NCI-H460 (cell line): ENCODE measurements at regions not wholly inside any gene's neighbourhood (a gene's known extent, or its start where the extent isn't known, plus 50 kb on each side); places are given as distances from the start of the nearest gene placed in this dataset.
"Not testable (repeated sequence)": the region's sequence is repeated elsewhere in the genome, so short reads cannot be mapped to it uniquely, and the experiment has no call there.

Experiments used
- DNase-seq: peaks from one replicate; pipeline ENCODE4 v3.0.0-alpha.2; 2016; ENCODE audit warnings: low read depth; ENCODE audit errors: extremely low read depth

DNA sequence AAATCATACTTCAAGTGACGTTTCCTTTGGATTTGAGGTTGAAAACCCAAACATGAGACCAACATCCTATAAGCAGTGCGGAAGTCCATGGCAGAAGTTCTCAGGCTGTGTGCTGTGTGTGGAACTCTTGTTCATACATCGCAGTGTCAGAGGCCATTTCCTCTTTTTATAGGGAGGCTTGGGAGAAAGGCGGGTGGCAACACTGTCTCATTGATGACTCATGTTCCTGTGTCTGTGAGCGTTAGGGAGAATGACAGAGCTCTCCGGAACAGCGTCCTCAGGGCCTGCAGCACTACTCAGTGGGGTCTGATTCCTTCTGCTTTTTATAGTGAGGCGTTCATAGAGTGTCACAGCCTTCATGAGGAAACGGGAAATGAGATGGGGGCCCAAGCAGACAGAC lies 98.8 kb upstream of the BASP1 start:
- DNase-seq = peak; percentile 84

DNA sequence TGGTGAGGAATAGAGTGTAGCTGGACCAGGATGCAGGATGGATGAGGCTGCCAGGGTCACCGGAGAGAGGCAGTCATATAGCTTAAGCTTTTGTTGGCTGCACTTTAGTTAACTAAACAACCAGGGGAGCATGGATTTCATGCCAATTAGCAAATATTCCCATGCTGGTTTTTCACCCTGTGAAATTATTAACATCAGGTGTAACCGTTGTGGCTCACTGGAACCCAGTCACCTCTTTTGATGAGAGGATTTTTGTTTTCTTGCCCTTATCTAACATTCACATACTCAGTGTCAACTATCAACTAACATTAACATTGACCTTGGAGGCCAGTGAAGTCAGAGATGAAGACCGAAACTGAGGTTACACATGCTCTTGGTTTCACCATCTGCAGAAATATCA lies 97.2 kb upstream of the BASP1 start:
- no peak for DNase-seq

DNA sequence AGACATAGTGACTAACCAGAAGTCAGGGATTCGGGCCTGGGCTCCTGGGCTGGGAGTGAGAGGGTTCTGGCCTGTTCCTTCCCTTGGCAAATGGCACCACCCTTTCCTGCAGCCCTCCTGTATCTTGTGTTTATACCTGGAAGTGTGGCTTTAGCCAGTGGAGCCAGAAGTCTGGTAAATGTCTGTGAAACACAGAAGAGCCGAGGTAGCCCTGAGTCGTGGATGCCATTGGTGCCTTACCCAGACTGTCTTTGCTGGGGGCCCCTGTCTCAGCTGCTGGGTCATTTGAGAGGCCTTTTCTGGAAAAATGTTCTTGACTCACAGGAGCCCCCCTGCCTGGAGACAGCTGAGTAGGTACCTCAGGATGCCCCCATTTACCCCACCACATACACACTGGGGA lies 95.7 kb upstream of the BASP1 start:
- DNase-seq = no peak

DNA sequence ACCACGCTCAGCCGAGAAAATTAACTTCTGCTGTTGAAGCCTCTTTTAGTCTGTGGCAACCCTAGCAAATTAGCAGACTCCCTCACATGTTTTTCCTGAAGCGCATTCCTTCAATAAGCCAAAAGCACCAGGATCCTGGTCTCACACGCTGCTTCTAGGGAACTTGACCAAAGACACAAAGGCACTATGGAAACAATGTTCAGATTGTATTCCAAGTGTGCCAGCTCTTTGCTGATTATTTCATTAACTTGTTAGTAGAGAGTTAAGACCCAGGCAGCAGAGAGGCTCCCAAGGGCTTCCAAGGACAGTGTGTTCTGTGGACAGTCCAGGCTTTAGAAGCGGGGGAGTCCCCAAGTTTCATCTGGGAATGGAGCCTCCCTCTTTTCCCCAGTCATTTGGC lies 94.4 kb upstream of the BASP1 start:
- DNase-seq = no peak

DNA sequence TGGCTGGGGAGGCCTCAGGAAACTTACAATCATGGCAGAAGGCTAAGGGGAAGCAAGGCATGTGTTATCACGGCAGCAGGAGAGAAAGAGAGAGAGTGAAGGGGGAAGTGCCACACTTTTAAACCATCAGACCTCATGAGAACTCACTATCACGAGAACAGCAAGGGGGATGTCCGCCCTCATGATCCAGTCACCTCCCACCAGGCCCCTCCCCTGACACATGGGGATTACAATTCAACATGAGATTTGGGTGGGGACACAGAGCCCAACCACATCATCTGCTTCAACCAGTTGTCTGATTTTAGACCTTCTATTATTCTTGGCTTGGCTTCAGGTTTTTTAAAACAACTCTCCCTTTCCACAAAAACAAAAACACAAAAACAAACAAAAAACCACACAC lies 93.7 kb upstream of the BASP1 start:
- not testable (repeated sequence) for DNase-seq

DNA sequence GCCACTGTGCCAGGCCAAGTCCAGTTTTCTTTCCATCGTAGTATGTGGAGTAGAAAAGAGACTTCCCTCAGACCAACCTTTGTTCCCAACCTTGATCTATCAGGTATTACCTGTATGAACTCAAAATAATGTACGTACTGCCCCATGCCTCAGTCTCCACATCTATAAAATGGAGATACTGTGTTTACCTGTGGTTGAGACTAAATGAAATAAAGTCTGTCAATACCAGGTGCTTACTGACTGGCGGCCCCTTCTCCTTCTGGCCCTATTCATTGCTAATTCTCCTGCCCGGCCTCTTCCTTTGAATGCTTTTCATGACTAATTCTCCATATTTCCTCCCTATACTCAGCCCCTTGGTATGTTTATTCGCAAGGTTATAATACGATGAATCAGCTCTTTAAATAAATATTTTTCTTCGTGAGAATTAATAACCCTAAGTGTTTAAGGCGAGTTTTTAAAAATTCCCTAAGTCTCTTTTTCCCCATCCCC lies 89.6 kb upstream of the BASP1 start:
- DNase-seq = peak; percentile 65

DNA sequence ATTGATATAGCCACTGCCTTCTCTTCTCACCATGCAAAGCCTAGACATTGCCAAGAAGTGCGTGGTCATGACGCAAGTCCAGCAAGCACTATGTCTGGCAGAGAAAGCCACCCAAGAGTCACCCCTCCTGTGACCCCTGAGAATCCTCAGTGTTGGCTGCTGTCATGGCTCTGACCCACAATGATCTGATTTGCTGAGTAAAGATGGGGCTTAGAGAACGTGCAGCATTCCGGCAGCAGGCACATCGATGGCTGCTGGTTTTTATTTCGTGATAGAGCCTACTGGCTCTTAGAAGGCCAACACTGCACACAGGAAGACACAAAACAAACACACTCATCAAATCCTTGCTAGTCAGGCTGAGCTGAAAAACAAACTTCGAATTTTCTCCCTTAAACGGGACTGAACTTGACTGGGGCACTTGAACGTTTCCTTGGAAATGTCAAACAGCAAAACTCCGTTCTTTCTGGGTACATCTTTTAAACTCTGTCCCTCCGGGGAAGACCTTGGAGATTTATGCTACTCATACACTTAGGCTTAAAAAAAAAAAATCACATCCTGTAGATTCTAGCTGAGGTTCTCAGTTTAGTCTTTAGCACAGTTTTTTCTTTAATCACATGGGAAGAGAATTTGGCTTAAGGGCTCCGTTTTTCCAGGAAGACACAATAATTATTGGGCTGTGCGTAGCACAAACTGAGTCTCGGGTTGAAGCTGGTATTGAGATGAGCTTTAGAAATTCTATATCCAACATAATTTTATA lies 88.2 kb upstream of the BASP1 start:
- no peak for DNase-seq

DNA sequence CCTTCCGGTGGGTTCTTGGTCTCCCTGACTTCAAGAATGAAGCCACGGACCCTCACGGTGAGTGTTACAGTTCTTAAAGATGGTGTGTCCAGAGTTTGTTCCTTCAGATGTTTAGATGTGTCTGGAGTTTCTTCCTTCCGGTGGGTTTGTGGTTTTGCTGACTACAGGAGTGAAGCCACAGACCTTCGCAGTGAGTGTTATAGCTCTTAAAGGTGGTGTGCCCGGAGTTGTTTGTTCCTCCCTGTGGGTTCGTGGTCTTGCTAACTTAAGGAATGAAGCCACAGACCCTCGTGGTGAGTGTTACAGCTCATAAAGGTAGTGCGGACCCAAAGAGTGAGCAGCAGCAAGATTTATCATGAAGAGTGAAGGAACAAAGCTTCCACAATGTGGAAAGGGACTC lies 87.1 kb upstream of the BASP1 start:
- not testable (repeated sequence) for DNase-seq

DNA sequence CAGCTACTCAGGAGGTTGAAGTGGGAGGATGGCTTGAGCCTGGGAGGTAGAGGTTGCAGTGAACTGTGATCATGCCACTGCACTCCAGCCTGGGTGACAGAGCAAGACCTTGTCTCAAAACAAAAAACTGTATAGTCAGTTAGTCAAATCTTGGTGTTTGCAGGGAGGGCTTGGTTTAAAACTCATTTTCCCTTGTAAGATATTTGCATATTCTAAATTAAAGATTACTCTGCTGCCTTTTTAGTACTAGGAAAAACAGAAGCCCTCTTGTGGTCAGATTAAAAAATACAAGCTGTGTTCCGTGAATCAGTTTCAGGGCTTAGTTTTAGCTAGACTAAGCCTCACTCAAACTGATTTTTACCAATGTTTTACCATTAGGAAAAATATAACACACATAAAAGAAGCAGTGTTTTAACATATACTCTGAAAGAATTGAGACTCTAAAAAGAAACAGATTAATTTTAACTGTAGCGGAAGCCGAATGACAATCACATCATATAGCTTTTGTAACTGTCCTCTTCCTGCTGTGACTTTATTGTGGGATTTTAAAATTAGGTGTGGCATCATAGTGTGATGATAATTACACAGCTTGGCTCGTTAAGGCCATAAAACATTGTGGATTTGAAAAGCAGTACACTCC lies 84.9 kb upstream of the BASP1 start:
- DNase-seq = peak; percentile 50

DNA sequence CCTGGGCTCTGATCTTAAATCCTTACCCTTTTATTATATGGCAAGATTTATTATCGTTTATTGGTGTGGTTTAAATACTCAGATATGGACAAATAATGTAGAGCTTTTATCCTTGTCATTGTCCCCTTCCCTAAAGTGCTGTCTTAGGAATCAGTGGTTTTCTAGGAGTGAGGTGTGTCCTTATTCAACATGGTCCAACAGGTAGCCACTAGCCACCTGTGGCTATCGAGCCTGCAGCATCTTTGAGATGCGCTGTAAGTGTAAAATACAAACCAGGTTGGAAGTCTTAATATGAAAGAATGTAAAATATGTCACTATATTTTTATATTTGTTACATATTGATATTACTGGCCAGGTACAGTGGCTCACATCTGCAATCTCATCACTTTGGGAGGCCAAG lies 82.4 kb upstream of the BASP1 start:
- DNase-seq = no peak

DNA sequence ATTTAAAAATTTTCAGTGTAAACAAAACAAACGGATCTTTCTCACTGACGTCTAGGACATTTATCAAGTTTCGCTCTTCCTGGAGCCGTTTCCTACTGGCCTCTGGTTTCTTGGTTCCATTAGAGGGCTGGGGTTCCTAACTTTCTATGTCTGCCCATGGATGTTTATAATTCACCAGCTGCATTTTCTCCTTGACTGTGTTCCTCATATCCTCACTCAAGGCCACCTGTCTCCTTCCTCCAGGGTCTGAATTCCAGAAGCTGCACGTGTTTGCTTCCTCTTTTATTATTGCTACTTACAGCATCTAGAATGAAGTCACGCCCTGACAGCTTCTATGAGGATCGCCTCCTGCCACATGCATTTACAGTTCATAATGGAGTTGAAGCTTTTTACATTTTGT lies 74.1 kb upstream of the BASP1 start:
- DNase-seq = no peak

DNA sequence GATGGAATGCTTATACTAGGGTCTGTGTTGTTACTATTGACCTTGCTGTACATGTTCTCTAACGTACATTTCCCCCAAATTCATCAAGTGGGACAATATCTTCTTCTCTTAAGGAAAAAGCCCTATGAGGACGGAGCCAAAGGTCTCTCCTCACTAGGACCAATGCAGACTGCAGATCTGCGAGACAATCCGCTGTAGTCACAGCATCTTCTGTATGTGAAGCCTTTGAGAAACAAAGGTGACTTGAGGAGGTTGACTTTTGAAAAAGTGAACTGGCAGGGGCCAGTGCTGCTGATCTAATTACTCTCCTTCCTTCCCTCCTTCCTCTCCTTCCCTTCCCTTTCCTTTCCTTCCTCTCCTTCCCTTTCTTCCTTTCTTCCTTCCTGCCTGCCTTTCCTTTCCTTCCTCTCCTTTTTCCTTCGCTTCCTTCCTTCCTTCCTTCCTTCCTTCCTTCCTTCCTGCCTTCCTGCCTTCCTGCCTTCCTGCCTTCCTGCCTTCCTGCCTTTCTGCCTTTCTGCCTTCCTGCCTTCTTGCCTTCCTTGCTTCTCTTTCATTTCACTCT lies 71.1 kb upstream of the BASP1 start:
- DNase-seq = no peak

DNA sequence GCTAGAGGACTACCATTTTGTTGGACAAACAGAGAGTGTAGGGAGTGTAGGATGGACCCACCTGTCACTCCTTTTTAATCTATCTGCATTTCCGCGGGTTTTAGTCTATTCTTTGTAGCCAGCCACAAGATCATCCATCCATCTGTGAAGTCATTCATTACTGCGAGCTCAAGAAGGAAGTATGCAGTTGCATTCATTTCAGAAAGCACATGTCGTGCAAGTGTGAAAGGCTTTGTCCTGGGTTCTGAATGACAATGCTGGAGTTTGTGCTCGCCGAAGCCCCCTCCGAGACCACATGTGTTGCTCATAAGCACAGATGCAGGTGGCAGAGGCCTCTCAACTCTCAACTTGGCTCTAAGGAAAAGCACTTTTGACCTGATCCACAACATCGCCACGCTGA lies 70.3 kb upstream of the BASP1 start:
- DNase-seq = no peak

DNA sequence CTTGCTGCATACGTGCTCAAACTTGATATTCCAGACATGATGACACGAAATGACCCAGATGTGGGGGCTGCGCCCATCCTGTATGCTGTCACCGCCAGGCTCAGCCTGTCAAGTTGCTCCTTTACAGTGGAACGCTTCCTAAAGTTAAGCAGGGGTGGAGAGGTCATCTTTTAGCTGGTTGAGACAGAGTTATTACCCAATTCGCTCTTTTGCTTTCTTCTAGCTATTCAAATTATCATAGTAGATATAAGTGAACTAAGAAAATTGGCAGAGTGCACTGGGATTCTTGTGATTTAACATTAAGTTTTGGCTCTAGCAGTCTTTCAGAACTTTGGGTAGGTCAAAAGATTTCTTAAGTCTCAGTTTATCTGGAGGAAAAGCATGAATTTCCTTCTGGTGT lies 69.8 kb upstream of the BASP1 start:
- no peak for DNase-seq

DNA sequence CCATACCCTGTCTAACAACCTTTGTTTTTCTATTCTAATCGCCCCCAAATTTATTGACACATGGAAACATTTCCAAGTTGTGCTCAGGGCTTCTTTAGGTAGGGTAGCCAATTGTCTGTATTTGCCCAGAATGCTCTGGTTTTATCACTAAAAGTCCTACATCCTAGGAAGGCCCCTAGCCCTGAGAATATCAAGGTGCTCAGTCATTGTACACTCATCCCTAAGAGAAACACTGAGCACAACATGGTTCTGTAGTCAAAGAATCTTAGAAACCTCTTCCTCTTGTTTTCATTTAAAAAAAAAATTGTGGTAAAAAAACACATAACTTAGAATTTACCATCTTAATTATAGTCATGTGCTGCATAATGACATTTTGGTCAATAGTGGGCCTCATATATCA lies 69.0 kb upstream of the BASP1 start:
- no peak for DNase-seq

DNA sequence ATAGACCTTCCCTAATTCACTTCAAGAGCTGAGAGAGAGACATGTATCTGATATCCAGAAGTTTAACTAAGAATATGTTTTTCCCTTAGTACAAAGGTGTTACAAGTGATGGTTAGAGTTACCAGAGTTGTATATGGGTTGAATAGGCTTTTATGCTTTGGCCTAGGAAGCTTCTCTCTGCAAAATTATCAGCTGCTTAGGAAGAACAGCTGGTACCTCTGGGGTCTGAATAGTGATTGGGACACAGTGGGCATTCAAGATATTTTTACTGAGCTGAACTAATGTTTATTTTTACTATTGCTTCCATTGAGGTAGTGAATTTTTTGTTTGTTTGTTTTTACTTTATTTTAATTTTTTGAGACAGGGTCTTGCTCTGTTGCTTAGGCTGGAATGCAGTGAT lies 67.6 kb upstream of the BASP1 start:
- no peak for DNase-seq

DNA sequence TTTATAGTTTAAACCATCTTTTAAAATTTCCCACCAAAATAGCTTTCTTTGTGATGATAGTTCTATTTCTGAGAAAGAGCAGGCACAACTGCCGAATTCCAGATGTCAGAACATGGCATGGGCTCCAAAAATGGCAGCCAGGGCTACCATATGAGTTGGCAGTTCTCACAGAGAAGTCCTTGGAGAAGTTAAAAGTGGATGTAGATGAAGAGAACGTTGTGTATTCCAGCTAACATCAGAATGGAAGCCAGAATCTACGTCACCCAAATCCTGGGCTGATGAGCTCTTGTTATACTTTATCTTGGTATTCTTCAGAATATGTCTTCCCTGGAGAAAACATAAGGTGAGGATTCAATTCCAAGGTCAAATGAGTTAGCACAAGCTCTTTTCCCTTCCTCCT lies 66.9 kb upstream of the BASP1 start:
- DNase-seq = no peak

DNA sequence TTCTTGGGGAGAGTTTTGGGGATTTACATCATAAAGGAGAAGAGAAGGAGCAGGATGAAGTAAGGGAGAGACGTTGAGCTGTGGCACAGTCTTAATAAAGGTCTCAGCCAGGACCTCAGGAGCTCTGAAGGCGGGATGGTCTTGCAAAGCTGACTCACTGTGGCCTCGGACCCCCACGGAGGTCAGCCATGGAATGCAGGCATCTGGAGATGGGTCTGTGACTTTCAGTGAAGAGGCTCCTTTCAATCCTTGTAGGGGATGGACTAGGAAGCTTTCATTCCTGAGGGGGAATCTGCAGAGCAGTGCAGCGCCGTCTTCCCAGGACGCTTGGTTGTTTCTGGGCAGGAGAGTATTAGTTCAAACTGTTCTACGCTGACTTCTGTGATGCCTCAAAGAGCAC lies 65.7 kb upstream of the BASP1 start:
- no peak for DNase-seq

DNA sequence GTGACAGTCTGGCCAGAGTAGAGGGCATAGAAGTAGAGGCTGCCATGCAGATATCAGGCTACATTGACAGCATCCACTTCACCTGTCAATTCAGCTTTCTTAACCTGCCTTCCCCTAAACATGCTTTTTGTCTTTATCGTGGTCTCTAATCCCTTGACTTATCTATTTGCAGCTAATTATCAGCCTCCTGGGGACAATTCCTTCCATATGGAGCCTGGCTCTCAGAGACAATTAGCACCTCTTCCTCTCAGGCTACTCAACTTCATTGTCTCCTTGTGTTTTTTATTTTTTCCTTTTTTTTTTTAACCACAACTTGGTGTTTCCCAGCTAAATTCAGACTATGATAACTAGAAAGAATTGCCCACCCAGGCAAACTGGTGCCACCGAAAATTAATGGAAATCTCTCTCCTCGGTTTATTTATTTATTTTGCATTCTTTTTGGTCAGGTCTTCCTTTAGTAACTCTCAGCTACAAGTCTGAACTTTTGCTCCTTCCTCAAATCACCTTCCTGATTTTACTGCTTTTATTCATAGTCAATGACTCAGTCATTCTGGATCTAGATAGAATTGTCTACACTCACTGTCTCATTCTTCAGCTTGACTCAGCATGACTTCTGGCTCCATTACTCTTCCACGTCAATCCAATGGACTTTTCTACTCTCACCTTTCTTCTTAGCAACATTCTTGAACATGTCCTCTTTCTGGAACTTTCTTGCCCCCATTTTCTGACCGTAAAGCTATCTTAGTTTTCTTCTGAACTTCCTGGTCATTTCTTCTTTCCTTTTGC lies 63.0 kb upstream of the BASP1 start:
- DNase-seq = no peak

DNA sequence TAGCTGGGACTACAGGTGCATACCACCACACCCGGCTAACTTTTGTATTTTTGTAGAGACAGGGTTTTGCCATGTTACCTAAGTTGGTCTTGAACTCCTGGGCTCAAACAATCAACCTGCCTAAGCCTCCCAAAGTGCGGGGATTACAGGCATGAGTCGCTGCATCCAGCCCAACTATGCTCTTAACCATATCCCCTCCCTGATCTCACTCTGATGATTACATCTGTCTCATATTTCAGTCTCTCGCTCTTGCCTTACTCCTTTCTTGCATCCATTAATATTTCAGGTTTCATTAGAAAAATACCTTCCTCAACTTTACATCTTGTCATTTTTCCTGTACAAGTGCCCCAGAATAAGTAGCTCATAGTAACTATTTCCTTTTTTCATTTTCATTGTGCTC lies 61.0 kb upstream of the BASP1 start:
- no peak for DNase-seq

DNA sequence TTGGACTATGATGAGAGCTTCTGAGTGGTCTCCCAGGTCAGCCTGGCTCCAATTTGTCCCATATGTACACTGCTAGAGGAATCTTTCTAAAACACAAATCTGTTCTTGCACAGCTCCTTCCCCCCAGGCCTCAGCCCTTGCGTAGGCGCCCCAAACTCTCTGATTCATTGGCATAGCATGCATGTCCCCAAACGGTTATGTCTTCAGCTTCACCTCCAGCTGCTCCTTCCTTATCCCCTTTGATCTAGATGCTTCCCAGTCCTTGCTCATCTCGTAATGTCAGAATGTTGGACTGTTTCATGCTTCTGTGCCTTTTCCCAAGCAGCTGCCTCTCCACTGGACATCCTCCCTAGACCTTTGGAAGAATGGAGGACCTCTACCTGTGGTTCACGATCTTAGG lies 60.1 kb upstream of the BASP1 start:
- no peak for DNase-seq
